GM18870 (cell line): ENCODE measurements at regions not wholly inside any gene's neighbourhood (a gene's known extent, or its start where the extent isn't known, plus 50 kb on each side); places are given as distances from the start of the nearest gene placed in this dataset.

Experiments used
- ATAC-seq: cut with Tn5 transposase; IDR thresholded peaks from one replicate; pipeline ENCODE4 v1.9.1; 2021; ENCODE audit warnings: moderate library complexity; ENCODE audit not compliant: unreplicated experiment

DNA sequence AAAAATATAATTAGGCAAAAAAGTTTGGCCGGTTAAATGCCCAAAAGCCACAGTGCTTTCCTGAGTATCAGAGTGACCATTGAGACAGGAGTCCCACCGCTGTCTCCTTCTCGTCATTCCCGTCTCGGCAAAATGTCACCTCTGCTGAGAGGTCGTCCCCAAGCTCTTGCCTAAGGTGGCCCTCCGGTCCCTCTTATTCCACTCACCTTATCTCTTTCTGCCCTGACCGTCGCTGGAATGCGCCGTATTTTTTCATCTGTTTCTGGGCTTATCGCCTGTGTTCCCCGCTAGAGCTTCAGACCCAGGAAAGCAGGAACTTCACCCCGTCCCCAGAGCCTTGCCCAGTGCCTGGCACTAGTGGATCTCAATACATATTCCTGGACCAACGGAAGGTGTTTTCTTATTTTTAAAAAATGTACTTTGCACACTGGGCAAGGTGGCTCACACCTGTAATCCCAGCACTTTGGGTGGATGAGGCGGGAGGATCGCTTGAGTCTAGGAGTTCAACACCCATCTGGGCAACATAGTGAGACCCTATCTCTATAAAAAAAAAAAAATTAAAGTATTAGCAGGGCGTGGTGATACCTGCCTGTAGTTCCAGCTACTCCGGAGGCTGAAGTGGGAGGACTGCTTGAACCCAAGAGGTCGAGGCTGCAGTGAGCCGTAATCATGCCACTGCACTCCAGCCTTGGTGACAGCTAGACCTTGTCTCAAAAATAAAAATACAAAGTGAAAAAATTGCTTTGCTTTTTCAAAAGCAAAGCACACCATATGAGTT lies 122.8 kb upstream of the PTPN1 start:
- no peak for ATAC-seq

- no peak for ATAC-seq
These were observed 122.2 kb upstream of the PTPN1 start for GRCh38 chr20:50387996-50388332.

- no peak for ATAC-seq
These were observed 121.3 kb upstream of the PTPN1 start for GRCh38 chr20:50388733-50389437.

GRCh38 chr20:50389438-50389807 lies 120.8 kb upstream of the PTPN1 start:
- no peak for ATAC-seq

- ATAC-seq: no peak
These were observed 120.1 kb upstream of the PTPN1 start for GRCh38 chr20:50389808-50390684.

- no peak for ATAC-seq
These were observed 119.3 kb upstream of the PTPN1 start for GRCh38 chr20:50390685-50391443.

GRCh38 chr20:50391444-50392137 lies 118.6 kb upstream of the PTPN1 start:
- ATAC-seq: no peak

DNA sequence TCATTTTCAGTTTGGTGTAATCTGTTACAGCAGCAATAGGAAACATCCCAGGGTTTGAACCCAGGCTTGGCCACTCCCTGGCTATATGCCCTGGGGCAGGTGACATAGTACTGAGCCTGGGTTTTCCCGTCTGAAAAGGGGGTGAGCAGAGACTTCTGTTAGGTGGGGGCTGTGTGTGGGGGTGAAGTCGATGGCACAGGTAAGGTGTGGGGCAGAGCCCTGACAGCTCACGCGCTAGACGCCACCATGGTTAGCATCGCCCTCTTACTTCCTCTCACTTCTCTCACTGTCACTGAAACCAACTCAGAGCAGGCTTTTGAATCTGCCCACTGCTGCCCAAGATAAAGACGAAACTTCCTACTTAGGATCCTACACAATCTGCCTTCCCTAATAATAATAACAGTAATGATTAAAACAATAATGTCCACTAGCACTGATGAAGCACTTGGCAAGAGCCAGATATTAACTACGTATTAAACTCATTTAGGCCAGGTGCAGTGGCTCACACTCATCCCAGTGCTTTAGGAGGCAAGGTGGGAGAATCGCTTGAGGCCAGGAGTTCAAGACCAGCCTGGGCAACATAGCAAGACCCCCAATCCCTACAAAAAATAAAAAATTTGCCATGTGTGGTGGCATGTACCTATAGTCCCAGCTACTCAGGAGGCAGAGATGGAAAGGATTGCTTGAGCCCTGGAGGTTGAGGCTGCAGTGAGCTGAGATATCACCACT lies 117.9 kb upstream of the PTPN1 start:
- no peak for ATAC-seq

- no peak for ATAC-seq
These were observed 116.9 kb upstream of the PTPN1 start for GRCh38 chr20:50393242-50393641.

- no peak for ATAC-seq
These were observed 116.1 kb upstream of the PTPN1 start for GRCh38 chr20:50393990-50394561.

DNA sequence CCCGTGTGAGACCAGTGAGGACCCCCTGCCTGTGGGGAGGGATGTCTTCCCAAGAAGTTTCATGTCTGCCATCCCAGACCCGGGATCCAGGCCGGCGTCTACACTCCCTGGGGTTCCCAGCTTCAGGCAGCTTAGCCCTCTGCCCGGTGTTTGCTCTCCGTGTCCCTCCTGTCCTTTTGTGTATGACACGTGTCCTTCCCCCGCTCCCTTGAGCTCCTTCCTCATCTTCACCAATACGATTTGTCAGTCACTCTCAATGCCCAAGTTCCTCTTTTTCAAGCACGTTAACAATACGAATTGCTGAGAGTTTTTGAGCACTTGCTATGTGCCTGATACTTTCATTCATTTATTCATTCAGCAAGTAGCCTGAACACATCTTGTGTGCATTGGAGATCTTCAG lies 115.6 kb upstream of the PTPN1 start:
- ATAC-seq: no peak

- no peak for ATAC-seq
These were observed 114.9 kb upstream of the PTPN1 start for GRCh38 chr20:50395251-50395729.

DNA sequence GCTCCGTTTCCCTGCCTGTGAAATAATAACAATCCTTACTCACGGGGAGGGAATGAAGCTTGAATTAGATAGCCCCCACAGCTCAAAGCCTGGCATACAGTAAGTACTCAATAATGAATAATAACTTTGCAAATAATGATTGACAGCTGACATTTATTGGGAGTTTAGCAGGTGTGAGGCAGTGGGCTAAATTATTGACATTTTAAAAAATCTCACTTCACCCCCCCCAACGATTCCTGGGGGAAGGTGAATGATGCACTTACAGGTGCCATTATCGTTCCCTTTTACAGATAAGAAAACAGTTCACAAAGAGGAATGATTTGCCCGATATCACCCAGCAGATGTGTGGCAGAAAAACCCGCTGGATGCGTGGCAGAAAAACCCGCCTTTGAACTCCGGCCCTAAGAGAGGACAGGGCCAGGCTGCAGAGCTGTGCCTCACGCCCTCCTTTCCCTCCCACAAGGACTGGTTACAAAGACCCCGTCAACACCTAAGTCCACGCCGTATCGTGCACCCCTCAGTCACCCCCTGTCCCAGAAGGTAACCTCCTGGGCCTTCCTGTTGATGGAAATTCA lies 114.2 kb upstream of the PTPN1 start:
- ATAC-seq: no peak

- ATAC-seq: no peak
These were observed 113.6 kb upstream of the PTPN1 start for GRCh38 chr20:50396623-50397022.

GRCh38 chr20:50397058-50397457 lies 113.1 kb upstream of the PTPN1 start:
- ATAC-seq: no peak

- no peak for ATAC-seq
These were observed 112.1 kb upstream of the PTPN1 start for GRCh38 chr20:50398064-50398463.

DNA sequence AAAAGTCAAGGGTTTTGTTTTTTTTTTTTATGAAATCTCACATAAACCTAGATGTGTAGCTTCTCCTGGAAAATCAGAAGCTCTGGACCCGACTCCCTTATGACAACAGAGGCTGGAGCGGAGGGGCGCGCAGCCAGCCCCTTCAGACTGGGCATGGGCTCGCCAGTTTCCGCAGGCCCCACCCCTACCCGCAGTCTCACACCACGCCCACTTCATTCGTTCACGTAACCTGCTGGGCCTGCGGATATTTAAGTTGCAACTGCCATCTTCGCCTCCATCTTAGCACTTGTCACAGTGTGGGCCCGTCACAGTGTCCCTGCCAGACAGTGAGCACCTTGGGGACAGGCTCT lies 111.7 kb upstream of the PTPN1 start:
- ATAC-seq: no peak

DNA sequence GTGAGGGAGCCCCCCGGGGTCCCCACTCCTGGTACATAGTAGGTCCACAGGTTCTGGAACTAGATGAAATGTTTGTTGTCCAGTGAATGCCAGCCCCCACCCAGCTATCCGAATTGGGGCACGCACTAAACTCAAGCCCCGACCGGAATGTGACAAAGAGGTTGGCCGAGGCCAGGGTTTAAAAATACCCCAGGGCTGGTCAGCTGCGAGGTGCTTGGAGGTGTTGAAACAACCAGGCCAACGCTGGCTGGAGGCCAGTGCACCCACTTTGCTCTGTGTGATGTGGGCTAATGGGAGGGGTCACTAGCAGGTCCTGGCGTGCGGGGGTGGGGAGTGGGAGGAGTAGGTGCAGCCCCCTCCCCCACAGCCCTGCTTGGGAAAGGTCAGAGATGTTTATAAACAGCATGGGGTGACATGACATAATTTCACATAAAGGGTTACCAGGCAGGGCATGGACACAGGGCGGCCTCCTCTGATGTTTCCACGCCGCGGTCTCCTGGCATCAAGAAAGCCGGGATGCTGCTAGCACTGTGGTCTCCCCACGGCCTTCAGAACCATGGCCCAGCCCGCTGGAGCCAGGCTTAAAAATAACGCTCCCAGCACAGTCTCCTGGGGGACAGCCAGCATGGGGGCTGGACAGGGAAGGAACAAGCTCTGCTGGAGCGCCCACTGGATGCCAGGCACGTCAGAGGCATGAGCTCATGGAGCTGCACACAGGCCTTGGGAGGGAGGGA lies 111.2 kb upstream of the PTPN1 start:
- ATAC-seq: no peak
